Brain microvascular endothelial cell (primary cell): ENCODE measurements at regions not wholly inside any gene's neighbourhood (a gene's known extent, or its start where the extent isn't known, plus 50 kb on each side); places are given as distances from the start of the nearest gene placed in this dataset.
"Not testable (repeated sequence)": the region's sequence is repeated elsewhere in the genome, so short reads cannot be mapped to it uniquely, and the experiment has no call there.

ENCODE experiments used
- DNase-seq: peaks from one replicate; pipeline ENCODE4 v3.0.0-alpha.2; 2020
- H3K27ac ChIP-seq: fragments of 250-450 bp; sonication (Bioruptor Pico); 2 replicates; pipeline ENCODE4 v1.5.1; 2020; ENCODE audit warnings: mild to moderate bottlenecking, moderate library complexity
- H3K27me3 ChIP-seq: fragments of 250-450 bp; sonication (Bioruptor Pico); replicated peaks from 2 replicates; pipeline ENCODE4 v1.5.1; 2020; ENCODE audit warnings: mild to moderate bottlenecking
- H3K36me3 ChIP-seq: fragments of 250-450 bp; sonication (Bioruptor Pico); replicated peaks from 2 replicates; pipeline ENCODE4 v1.5.1; 2020; ENCODE audit warnings: mild to moderate bottlenecking
- H3K4me3 ChIP-seq: 2 replicates; pipeline ENCODE4 v1.5.1; 2011; ENCODE audit warnings: low read depth, mild to moderate bottlenecking, control low read depth, low read length, moderate library complexity
- in situ Hi-C: cut with HindIII; loops from 2 replicates; pipeline ENCODE4 v1.10.0; 2017; ENCODE audit warnings: low sequenced_read_pairs, low pct_ligation_motif_present
- TF ChIP-seq, protein P1 (sequence below): IDR thresholded peaks from 2 replicates; pipeline ENCODE4 v1.5.1; 2011; ENCODE audit warnings: low read depth, mild to moderate bottlenecking, moderate library complexity, low read length, control low read depth, inconsistent platforms; ENCODE audit errors: missing control alignments

- Histone ChIP-seq H3K27ac (no peak overlapping the region), H3K4me3 (no peak overlapping the region), H3K36me3 (no peaks in the 10 kb centered on the region), H3K27me3 (no peaks in the 10 kb centered on the region)
- TF ChIP-seq, protein P1, sequence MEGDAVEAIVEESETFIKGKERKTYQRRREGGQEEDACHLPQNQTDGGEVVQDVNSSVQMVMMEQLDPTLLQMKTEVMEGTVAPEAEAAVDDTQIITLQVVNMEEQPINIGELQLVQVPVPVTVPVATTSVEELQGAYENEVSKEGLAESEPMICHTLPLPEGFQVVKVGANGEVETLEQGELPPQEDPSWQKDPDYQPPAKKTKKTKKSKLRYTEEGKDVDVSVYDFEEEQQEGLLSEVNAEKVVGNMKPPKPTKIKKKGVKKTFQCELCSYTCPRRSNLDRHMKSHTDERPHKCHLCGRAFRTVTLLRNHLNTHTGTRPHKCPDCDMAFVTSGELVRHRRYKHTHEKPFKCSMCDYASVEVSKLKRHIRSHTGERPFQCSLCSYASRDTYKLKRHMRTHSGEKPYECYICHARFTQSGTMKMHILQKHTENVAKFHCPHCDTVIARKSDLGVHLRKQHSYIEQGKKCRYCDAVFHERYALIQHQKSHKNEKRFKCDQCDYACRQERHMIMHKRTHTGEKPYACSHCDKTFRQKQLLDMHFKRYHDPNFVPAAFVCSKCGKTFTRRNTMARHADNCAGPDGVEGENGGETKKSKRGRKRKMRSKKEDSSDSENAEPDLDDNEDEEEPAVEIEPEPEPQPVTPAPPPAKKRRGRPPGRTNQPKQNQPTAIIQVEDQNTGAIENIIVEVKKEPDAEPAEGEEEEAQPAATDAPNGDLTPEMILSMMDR = no peak
- no peak for DNase-seq
- in situ Hi-C loops = no loop called here
Measured at GRCh38 chr14:30196861-30197260, 269.2 kb upstream of the PRKD1 start.

- H3K27me3 ChIP-seq, H3K36me3 ChIP-seq, in situ Hi-C loops, DNase-seq, H3K27ac ChIP-seq, H3K4me3 ChIP-seq: not testable (repeated sequence)
Measured at GRCh38 chr14:30198720-30199119, 271.1 kb upstream of the PRKD1 start.

- H3K4me3 ChIP-seq = no peak overlapping the region
- H3K27ac ChIP-seq = no peak overlapping the region
- TF ChIP-seq, protein P1 = no peak
- in situ Hi-C loops = no loop called here
- no peaks in the 10 kb centered on the region for H3K27me3 ChIP-seq
- DNase-seq = no peak
- no peaks in the 10 kb centered on the region for H3K36me3 ChIP-seq
Measured at GRCh38 chr14:30204431-30204980, 276.9 kb upstream of the PRKD1 start.

DNA sequence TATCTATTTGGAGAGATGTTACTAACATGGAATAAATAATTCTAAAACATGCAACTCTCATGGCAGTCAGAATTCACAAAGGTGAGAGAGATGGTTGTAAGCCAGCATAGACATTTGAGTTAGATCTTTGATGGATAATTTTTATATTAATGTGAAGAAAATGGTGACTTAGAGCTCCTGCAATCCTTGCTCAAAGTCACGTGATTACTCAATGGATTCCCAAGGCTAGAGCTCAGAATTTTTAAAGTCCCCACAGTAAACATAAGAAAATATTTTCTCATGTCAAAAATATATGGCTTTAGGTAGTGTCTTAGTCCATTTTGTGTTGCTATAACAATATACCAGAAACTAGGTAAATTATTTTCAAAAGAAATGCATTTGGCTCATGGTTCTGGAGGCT is 281.5 kb upstream of the PRKD1 start:
- H3K27ac ChIP-seq = no peak overlapping the region
- H3K36me3 ChIP-seq = no peaks in the 10 kb centered on the region
- DNase-seq = no peak
- H3K27me3 ChIP-seq = no peaks in the 10 kb centered on the region
- no peak overlapping the region for H3K4me3 ChIP-seq
- TF ChIP-seq, protein P1 = no peak
- in situ Hi-C loops = no loop called here

DNA sequence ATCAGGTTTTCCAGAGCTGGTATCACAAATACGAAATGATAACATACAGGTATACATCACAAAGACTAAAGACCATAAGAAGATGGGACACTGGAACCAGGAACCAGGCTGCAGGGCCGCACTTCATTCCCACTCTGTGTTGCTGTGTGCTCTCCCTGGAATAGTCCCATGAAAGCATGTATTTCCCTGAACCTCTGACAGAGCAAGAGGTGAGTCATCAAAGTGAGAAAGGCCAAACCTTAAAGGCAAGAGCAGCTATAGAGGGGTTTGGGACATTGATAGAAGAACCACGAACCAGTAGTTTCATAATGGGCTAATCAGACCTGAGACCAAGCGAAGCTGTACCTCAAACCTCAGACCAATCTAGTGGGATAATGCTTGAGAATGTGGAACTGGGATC is 283.0 kb upstream of the PRKD1 start:
- in situ Hi-C loops = no loop called here
- Histone ChIP-seq H3K4me3 (no peak overlapping the region), H3K27me3 (no peaks in the 10 kb centered on the region), H3K27ac (no peak overlapping the region), H3K36me3 (no peaks in the 10 kb centered on the region)
- TF ChIP-seq, protein P1 = no peak
- DNase-seq = no peak

DNA sequence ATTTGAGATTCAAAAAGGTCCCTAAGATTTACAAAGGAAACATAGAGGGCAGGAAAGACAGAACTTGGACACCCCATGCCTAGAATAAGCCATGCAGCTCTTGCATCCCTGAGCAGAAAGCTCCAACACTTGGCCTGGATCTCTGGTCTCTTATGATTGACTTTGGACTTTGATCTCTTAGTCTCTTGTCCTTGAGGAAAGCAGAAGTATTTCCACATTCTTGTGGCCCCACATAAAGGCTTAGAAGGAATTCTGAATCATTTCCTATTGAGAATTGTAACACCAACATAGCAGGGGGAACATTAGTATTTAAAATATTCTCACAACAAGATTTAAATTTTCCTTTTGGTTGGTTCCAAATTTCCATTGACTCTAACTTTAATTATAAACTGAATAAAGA is 283.7 kb upstream of the PRKD1 start:
- in situ Hi-C loops = no loop called here
- DNase-seq = no peak
- Histone ChIP-seq H3K36me3 (no peaks in the 10 kb centered on the region), H3K27me3 (no peaks in the 10 kb centered on the region), H3K4me3 (no peak overlapping the region), H3K27ac (no peak overlapping the region)
- TF ChIP-seq, protein P1 = no peak
